ENCODE measurements at regions not wholly inside any gene's neighbourhood (a gene's known extent, or its start where the extent isn't known, plus 50 kb on each side); places are given as distances from the start of the nearest gene placed in this dataset.

- DNase-seq: no peak
Measured at GRCh38 chr9:18405240-18405639, 68.7 kb upstream of the ADAMTSL1 start.

GRCh38 chr9:18410983-18411382, 63.0 kb upstream of the ADAMTSL1 start:
- no peak for DNase-seq

GRCh38 chr9:18421391-18421790, 52.6 kb upstream of the ADAMTSL1 start:
- DNase-seq: no peak

- no peak for DNase-seq
Measured at GRCh38 chr9:18422296-18423036, 51.5 kb upstream of the ADAMTSL1 start.

- DNase-seq: no peak
Measured at GRCh38 chr9:18423791-18424531, 50.0 kb upstream of the ADAMTSL1 start.
